ENCODE measurements at regions not wholly inside any gene's neighbourhood (a gene's known extent, or its start where the extent isn't known, plus 50 kb on each side); places are given as distances from the start of the nearest gene placed in this dataset.

DNA sequence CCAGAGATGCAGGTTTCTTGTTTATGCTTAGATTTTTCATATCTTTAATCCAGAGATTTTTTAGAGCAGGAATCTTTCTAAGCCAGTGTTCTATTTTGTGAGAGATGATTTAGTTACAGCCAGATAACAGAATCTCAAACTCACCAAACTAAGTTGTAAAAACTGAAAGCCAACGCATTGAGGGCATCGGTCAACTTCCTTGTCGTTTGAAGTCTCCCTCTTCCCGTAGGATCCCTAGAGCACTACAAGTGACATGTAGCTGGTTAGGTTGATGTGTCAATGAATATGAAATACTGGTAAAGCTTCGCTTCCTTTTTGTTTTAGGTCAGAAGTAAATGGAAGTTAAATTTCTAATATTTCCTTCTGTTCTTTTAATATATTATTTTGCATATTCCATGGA, 139.6 kb downstream of the YIPF5 start:
- Histone ChIP-seq H3K9me3 (ENCODE audit: insufficient read depth, low read depth, low read length) (no peaks in the 10 kb centered on the region), H3K79me2 (ENCODE audit: insufficient read depth, low read length) (no peaks in the 10 kb centered on the region), H3K4me2 (ENCODE audit: low read length) (no peak overlapping the region), H3K4me1 (ENCODE audit: insufficient read depth, low read length) (peaks cover 7% of the 10 kb centered on the region), H3K27me3 (ENCODE audit: insufficient read depth, low read length) (no peaks in the 10 kb centered on the region), H3K27ac (ENCODE audit: low read depth, low read length) (no peak overlapping the region), H3K9ac (ENCODE audit: low read length) (no peak overlapping the region), H3K4me3 (ENCODE audit: insufficient read depth, low read depth, low read length) (no peak overlapping the region), H2AFZ (ENCODE audit: low read depth, low read length) (no peak overlapping the region), H4K20me1 (ENCODE audit: insufficient read depth, low read length) (no peaks in the 10 kb centered on the region), H3K36me3 (ENCODE audit: insufficient read depth, low read length) (no peaks in the 10 kb centered on the region)
- Mint-ChIP-seq H3K27me3 (ENCODE audit: low read depth, unreplicated experiment) (no peaks in the 10 kb centered on the region), H3K27ac (ENCODE audit: unreplicated experiment) (no peak overlapping the region), H3K36me3 (ENCODE audit: low read depth, unreplicated experiment) (no peaks in the 10 kb centered on the region), H3K4me3 (ENCODE audit: unreplicated experiment) (no peak overlapping the region), H3K9me3 (ENCODE audit: unreplicated experiment) (no peaks in the 10 kb centered on the region), H3K4me1 (ENCODE audit: low read depth, unreplicated experiment) (peaks cover 2% of the 10 kb centered on the region)
- no peak for DNase-seq (ENCODE audit: low read depth)
- FAIRE-seq, result no peak
- no peak for TF ChIP-seq EZH2 (IDR thresholded peaks at IDR 0.05; ENCODE audit: insufficient read depth, low read length)
- no peak for TF ChIP-seq CTCF (IDR thresholded peaks at IDR 0.05; ENCODE audit: insufficient read depth, low read depth, low read length)

DNA sequence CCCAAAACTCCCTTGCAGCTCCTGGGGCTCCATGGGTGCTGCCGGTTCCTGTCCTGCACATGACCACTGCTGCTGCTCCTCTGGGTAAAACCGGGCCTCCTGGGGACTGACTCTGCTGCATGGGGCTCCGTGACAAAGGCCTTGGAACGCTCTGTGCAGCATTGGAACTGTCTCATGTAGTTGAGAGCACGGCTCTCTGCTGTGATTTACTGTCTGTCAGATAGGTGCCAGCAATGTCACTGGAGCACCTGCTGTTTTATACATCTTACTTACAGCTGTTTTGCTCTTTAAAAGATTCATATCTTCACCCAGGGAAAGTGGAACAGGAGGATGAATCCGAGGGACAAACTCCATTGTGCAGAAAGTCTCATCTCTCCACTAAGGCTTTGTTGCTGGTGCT, 138.1 kb downstream of the YIPF5 start:
- no peak overlapping the region for H3K4me3 Mint-ChIP-seq (ENCODE audit: unreplicated experiment)
- H3K4me1 Mint-ChIP-seq (ENCODE audit: low read depth, unreplicated experiment), result peaks cover 2% of the 10 kb centered on the region
- no peak overlapping the region for H2AFZ ChIP-seq (ENCODE audit: low read depth, low read length)
- no peaks in the 10 kb centered on the region for H3K27me3 Mint-ChIP-seq (ENCODE audit: low read depth, unreplicated experiment)
- FAIRE-seq (no peak), DNase-seq (ENCODE audit: low read depth) (no peak)
- H3K9me3 Mint-ChIP-seq (ENCODE audit: unreplicated experiment), result no peaks in the 10 kb centered on the region
- no peak for TF ChIP-seq EZH2 (IDR thresholded peaks at IDR 0.05; ENCODE audit: insufficient read depth, low read length)
- TF ChIP-seq CTCF (IDR thresholded peaks at IDR 0.05; ENCODE audit: insufficient read depth, low read depth, low read length), result no peak
- no peaks in the 10 kb centered on the region for H3K36me3 ChIP-seq (ENCODE audit: insufficient read depth, low read length)
- H3K79me2 ChIP-seq (ENCODE audit: insufficient read depth, low read length), result no peaks in the 10 kb centered on the region
- H3K27me3 ChIP-seq (ENCODE audit: insufficient read depth, low read length), result no peaks in the 10 kb centered on the region
- H3K4me1 ChIP-seq (ENCODE audit: insufficient read depth, low read length), result peaks cover 7% of the 10 kb centered on the region
- H3K27ac Mint-ChIP-seq (ENCODE audit: unreplicated experiment), result no peak overlapping the region
- H4K20me1 ChIP-seq (ENCODE audit: insufficient read depth, low read length), result no peaks in the 10 kb centered on the region
- H3K36me3 Mint-ChIP-seq (ENCODE audit: low read depth, unreplicated experiment), result no peaks in the 10 kb centered on the region
- H3K9me3 ChIP-seq (ENCODE audit: insufficient read depth, low read depth, low read length), result no peaks in the 10 kb centered on the region
- H3K4me2 ChIP-seq (ENCODE audit: low read length), result no peak overlapping the region
- no peak overlapping the region for H3K9ac ChIP-seq (ENCODE audit: low read length)
- no peak overlapping the region for H3K4me3 ChIP-seq (ENCODE audit: insufficient read depth, low read depth, low read length)
- no peak overlapping the region for H3K27ac ChIP-seq (ENCODE audit: low read depth, low read length)

GRCh38 chr5:144033486-144033885, 137.0 kb downstream of the YIPF5 start:
- no peak overlapping the region for H3K4me2 ChIP-seq (ENCODE audit: low read length)
- FAIRE-seq (no peak), DNase-seq (ENCODE audit: low read depth) (no peak)
- Mint-ChIP-seq H3K27ac (ENCODE audit: unreplicated experiment) (no peak overlapping the region), H3K36me3 (ENCODE audit: low read depth, unreplicated experiment) (no peaks in the 10 kb centered on the region), H3K27me3 (ENCODE audit: low read depth, unreplicated experiment) (no peaks in the 10 kb centered on the region), H3K4me1 (ENCODE audit: low read depth, unreplicated experiment) (peaks cover 2% of the 10 kb centered on the region), H3K9me3 (ENCODE audit: unreplicated experiment) (no peaks in the 10 kb centered on the region), H3K4me3 (ENCODE audit: unreplicated experiment) (no peak overlapping the region)
- no peaks in the 10 kb centered on the region for H3K79me2 ChIP-seq (ENCODE audit: insufficient read depth, low read length)
- H4K20me1 ChIP-seq (ENCODE audit: insufficient read depth, low read length), result no peaks in the 10 kb centered on the region
- peaks cover 3% of the 10 kb centered on the region for H3K4me1 ChIP-seq (ENCODE audit: insufficient read depth, low read length)
- no peak overlapping the region for H3K9ac ChIP-seq (ENCODE audit: low read length)
- H2AFZ ChIP-seq (ENCODE audit: low read depth, low read length), result no peak overlapping the region
- H3K27ac ChIP-seq (ENCODE audit: low read depth, low read length), result no peak overlapping the region
- no peak for TF ChIP-seq CTCF (IDR thresholded peaks at IDR 0.05; ENCODE audit: insufficient read depth, low read depth, low read length)
- TF ChIP-seq EZH2 (IDR thresholded peaks at IDR 0.05; ENCODE audit: insufficient read depth, low read length), result no peak
- no peaks in the 10 kb centered on the region for H3K27me3 ChIP-seq (ENCODE audit: insufficient read depth, low read length)
- H3K9me3 ChIP-seq (ENCODE audit: insufficient read depth, low read depth, low read length), result no peaks in the 10 kb centered on the region
- H3K4me3 ChIP-seq (ENCODE audit: insufficient read depth, low read depth, low read length), result no peak overlapping the region
- no peaks in the 10 kb centered on the region for H3K36me3 ChIP-seq (ENCODE audit: insufficient read depth, low read length)
